ENCODE measurements at regions not wholly inside any gene's neighbourhood (a gene's known extent, or its start where the extent isn't known, plus 50 kb on each side); places are given as distances from the start of the nearest gene placed in this dataset.
"Not testable (repeated sequence)": the region's sequence is repeated elsewhere in the genome, so short reads cannot be mapped to it uniquely, and the experiment has no call there.

DNA sequence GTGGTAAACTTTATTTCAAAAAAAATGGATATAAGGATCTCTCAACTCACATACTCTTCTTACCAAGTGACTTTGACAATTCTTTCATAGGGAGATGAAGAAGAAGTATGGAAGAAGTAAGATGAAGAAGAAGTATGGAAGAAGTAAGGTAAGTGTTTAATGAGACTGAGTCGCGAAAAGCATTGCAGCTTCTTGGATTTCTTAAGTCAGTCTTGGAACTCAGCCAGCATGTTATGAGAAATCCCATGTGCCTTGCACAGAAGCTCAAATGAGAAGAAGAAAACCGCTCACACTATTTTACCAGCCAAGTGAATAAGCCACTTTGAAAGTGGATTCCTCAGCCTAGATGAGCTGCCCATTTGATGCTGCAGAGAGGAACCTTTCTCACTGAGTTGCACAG, 332.0 kb upstream of the CCDC179 start:
- Mint-ChIP-seq H3K36me3 (no peaks in the 10 kb centered on the region), H3K9me3 (no peaks in the 10 kb centered on the region), H3K27ac (no peak overlapping the region)
- no peak for ATAC-seq
- no peak for DNase-seq (ENCODE audit: low spot score in 2 of 2)

DNA sequence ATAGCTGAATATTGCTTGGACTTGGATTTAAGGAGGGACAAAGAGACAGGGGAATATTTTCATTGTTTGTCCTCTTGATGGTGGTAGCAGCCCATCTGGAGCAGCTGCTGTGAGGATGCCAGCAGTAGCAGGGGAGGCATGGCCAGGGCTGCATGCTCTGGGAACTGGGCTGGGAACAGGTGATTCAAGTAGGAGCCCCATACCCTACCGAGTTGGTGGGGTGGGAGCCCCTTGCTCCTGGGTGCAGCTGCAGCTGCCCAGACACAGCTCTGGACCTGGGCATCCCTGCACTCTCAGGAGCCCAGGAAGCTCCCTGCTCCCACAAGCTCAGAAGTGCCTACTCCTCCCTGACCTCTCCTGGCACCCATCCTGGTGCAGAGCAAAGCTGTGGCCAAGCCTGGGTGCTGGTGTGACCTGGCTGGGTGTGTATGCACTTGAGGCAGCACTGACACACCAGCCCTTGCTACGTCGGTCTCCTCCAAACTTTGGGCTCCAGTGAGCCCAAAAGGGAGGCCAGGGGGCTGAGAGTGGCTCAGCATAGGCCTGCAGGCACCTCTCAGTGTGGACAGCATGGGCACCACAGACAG, 341.8 kb upstream of the CCDC179 start:
- Mint-ChIP-seq H3K36me3 (peaks cover 5 to 16% of the 10 kb centered on the region in 2 donors), H3K27ac (no peak overlapping the region), H3K9me3 (peaks cover 11 to 16% of the 10 kb centered on the region in 2 donors)
- no peak for ATAC-seq
- DNase-seq (ENCODE audit: low spot score in 2 of 2), result no peak

DNA sequence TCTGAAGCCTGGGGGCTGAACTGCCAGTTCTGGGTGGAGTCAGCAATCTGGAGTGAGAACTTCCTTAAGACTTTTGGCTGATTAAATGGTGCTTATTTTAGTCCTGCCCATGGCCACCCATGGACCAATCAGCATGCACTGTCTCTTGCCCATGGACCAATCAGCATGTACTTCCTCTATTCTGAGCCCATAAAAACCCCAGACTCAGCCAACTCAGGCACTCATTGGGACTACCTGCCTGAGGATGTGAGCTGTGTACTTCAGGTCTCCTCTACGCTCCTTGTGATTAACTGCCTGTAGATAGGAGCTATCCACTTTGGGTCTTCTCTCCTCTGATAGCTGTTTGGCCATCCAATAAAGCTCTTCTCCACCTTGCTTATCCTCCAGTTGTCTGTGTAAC, 342.3 kb upstream of the CCDC179 start:
- Mint-ChIP-seq H3K36me3 (peaks cover 4 to 14% of the 10 kb centered on the region in 2 donors), H3K9me3 (peaks cover 9 to 14% of the 10 kb centered on the region in 2 donors)

DNA sequence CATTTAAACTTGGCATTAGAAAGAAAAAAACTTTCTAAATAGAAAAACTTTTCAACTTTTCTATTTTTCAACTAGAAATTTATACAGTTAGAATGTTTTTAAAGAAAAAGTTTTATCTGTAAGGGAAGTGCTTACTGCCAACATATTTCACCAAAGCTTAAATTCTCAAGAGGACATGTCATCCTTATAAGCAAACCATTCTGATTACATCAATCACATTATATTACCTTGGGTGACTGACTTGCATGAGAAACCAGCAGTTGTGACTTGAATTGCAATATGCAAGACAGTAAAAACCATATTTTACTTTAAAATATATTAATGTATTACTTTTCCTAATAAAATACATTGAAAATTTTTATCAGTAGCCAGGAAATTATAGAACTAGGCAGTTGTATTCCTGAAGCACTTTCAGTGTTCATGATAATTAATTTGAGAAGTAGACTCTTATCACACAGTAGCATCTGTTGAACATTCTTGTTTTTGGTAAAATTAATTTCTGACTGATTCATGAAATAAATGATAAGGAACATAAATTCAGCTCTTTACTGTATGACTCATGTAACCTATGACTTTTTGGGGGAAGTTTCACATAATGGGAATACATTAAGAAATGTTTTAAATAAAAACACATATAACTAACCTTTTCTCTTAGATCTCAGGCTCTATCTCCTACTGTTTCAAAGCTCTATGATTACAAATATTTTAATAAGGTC, 345.0 kb upstream of the CCDC179 start:
- ATAC-seq (no peak), DNase-seq (ENCODE audit: low spot score in 2 of 2) (no peak)
- peaks cover 5 to 6% of the 10 kb centered on the region in 2 donors for H3K9me3 Mint-ChIP-seq
- H3K36me3 Mint-ChIP-seq, result peaks cover 0 to 5% of the 10 kb centered on the region in 2 donors
- no peak overlapping the region for H3K27ac Mint-ChIP-seq

More for the DNA sequence above, 342.3 kb upstream of the CCDC179 start:
- ATAC-seq (no peak), DNase-seq (ENCODE audit: low spot score in 2 of 2) (no peak)
- H3K27ac Mint-ChIP-seq, result no peak overlapping the region

DNA sequence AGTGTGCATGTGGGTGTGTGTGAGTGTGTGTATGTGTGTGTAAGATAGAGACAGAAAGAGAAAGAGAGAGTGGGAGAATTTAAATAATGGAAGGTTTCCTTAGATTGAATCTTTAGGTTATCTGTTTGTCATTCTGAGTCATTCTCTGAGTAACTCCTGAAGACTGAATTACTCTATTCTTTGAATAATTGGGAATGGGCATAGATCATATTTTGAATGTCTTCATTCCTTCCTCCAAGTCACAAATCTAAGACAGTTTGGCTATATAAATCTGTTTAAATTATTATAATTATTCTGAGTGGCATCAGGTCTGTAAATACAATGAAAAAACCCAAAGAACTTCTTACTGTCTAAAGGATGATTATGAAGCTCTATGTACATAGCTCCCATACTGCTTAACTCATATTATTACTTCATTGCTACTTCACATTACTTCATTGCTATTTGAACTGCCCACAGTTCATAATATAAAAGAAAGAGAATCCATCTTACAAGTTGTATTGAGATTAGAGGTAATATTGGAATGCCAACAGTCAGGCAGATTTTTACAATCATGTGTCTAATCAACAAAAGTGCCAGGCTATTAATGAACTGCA, 346.6 kb upstream of the CCDC179 start:
- DNase-seq (ENCODE audit: low spot score in 2 of 2) (no peak), ATAC-seq (no peak)
- peaks cover 0 to 5% of the 10 kb centered on the region in 2 donors for H3K36me3 Mint-ChIP-seq
- H3K27ac Mint-ChIP-seq, result no peak overlapping the region
- H3K9me3 Mint-ChIP-seq, result peaks cover 5 to 6% of the 10 kb centered on the region in 2 donors

DNA sequence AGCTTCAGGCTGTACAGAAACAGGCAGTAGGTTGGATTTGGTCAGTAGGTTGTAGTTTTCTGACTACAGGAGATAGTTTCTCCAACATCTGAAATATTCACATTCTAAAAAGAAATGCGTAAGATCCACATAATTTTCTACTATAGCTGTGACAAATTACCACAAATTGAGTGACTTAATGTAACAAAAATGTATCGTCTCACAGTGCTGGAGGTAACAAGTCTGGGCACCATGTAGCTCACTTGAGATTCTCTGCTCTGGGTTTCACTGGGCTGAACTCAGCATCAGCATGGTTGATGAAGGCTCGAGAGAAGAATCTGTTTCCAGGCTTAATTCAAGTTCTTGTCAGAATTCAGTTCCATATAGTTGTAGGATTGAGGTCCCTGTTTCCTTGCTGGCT, 350.9 kb upstream of the CCDC179 start:
- no peak for ATAC-seq
- Mint-ChIP-seq H3K36me3 (no peaks in the 10 kb centered on the region), H3K9me3 (no peaks in the 10 kb centered on the region), H3K27ac (no peak overlapping the region)
- DNase-seq (ENCODE audit: low spot score in 2 of 2), result no peak

DNA sequence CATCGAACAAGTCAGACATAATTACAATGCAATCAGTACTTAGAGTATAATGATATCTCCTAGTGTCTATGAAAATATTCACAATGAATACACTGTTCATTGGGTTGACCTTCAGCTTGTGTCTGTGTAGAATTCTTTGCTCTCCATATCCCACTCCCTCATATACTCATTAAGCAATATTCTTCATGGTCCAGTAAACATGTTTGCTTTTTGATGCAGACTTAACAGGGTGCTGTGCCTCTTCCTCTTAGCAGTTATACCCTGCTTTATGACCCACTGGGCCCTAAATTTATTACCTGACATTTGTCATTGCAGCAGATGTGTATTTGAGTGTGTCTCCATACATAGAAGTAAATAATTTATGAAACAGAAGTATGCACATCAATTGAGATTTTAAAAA, 352.5 kb upstream of the CCDC179 start:
- Mint-ChIP-seq H3K27ac (no peak overlapping the region), H3K36me3 (peaks cover 7 to 10% of the 10 kb centered on the region in 2 donors), H3K9me3 (peaks cover 10% of the 10 kb centered on the region in 2 donors)
- no peak for DNase-seq (ENCODE audit: low spot score in 2 of 2)
- ATAC-seq, result no peak

DNA sequence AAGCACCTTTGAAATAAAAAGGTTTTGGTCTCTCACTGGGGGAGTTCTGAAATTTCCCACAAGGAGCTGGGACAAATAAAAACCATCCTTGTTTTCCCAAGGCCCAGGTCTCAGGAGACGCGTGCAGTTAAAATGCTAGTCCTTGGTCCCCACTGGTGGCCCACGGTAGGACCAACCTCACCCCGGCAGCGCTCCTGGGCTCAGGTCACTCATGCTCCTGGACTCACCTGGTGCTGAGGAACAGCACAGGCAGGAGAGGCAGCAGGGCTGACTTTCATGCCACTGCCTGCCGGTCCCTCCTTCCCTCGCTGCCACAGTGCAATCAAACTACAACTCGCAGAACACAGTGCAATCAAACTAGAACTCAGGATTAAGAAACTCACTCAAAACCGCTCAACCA, 356.8 kb upstream of the CCDC179 start:
- H3K36me3 Mint-ChIP-seq, result peaks cover 7 to 14% of the 10 kb centered on the region in 2 donors
- ATAC-seq (no peak), DNase-seq (ENCODE audit: low spot score in 2 of 2) (no peak)
- H3K27ac Mint-ChIP-seq, result no peak overlapping the region
- H3K9me3 Mint-ChIP-seq, result peaks cover 10 to 16% of the 10 kb centered on the region in 2 donors

DNA sequence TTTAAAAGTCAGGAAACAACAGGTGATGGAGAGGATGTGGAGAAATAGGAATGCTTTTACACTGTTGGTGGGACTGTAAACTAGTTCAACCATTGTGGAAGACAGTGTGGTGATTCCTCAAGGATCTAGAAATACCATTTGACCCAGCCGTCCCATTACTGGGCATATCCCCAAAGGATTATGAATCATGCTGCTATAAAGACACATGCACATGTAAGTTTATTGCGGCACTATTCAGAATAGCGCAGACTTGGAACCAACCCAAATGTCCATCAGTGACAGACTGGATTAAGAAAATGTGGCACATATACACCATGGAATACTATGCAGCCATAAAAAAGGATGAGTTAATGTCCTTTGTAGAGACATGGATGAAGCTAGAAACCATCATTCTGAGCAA, 359.8 kb upstream of the CCDC179 start:
- H3K9me3 Mint-ChIP-seq, result peaks cover 15 to 16% of the 10 kb centered on the region in 2 donors
- H3K36me3 Mint-ChIP-seq, result peaks cover 7 to 14% of the 10 kb centered on the region in 2 donors
- not testable (repeated sequence) for H3K27ac Mint-ChIP-seq; DNase-seq (ENCODE audit: low spot score in 2 of 2); ATAC-seq

DNA sequence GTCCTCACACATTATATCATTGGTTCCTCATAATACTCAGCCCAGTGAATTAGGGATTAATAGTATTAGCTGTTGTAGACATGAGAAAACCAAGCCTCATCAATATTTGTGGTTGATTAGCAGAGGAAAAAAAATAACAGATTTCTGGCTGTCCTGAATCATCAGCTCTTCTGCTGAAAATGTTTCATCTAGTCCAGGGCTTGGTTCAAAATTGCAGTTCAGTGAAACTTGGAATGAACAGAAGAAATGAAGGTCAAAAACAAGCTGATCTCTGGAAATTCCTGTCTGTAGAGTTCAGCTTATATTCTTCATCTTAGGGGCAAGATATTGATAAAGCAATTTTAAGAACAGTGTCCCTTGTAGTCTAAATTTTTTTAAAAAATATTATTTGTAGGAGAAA, 361.1 kb upstream of the CCDC179 start:
- ATAC-seq, result no peak
- peaks cover 15 to 16% of the 10 kb centered on the region in 2 donors for H3K9me3 Mint-ChIP-seq
- no peak overlapping the region for H3K27ac Mint-ChIP-seq
- DNase-seq (ENCODE audit: low spot score in 2 of 2), result no peak
- peaks cover 7 to 14% of the 10 kb centered on the region in 2 donors for H3K36me3 Mint-ChIP-seq

DNA sequence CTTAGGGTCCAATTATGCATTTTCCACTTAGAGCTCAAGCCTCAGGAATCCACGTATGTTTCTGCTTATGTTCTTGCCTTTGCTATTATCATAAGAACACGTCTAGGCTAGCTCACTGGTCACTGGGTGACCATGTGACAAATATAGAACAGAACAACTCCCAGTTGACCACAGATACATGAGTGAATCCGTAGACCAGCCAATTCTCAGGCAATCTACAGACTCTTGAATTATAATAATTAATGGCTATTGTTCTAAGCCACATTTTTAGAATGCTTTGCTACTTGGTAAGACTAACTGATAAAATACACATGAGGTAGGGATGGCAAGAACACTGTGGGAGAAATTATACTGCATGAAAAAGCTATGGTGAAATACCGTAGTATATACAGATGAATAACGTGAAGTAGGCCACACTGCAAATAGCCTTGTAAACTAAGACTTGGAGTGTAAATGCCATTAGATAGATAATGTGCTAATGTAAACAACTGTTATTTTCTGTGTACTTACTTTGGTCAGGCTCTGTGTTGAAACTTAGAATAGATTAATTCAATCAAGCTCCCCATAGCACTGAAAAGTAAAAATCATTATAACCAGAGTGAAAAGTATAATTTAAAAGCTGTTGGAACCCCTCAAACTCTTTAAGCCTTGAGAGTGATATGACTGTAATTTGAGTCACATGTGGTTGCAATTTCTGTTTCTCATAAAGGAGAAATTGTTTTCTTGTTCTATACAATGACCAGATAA, 366.2 kb upstream of the CCDC179 start:
- peaks cover 9 to 15% of the 10 kb centered on the region in 2 donors for H3K9me3 Mint-ChIP-seq
- DNase-seq (ENCODE audit: low spot score in 2 of 2), result no peak
- no peaks in the 10 kb centered on the region for H3K36me3 Mint-ChIP-seq
- ATAC-seq, result no peak
- H3K27ac Mint-ChIP-seq, result no peak overlapping the region

DNA sequence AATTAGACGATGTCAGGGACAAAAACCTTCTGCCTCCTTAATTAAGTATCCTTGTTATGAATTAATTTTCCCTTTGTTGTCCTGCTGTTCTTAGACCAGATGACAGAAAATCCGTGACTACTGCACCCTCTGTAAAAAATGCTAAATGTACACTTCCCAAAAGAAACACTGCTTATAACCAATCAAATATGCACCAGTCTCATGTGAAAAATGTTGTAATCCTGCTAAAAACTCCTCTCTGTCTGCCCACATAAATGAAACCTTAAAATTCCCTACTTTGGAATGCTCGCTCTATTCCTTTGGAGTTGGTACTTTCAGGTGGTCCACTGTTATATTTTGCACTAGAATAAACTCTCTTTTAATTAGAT, 366.8 kb upstream of the CCDC179 start:
- peaks cover 9 to 15% of the 10 kb centered on the region in 2 donors for H3K9me3 Mint-ChIP-seq
- no peaks in the 10 kb centered on the region for H3K36me3 Mint-ChIP-seq
- no peak for DNase-seq (ENCODE audit: low spot score in 2 of 2)
- ATAC-seq, result no peak
- H3K27ac Mint-ChIP-seq, result no peak overlapping the region

DNA sequence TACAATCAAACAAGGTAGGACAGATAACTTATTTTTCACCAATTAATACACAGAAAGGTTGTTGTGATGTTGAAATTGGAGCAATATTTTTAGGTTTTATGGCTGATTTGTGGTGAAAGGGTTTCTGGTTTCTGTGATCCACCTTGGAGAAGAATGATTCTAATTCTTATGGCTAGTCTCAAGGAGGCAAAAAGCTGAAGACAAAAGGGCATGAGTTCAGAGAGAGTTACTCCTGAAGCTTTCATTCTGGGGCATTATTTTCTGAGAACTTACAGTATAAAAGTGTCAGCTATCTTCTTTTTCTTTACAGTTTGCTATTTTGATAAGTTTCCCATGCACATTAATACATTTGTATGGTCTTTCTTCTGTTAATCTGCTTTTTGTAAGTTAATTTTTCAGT, 372.4 kb upstream of the CCDC179 start:
- Mint-ChIP-seq H3K9me3 (peaks cover 4 to 8% of the 10 kb centered on the region in 2 donors), H3K27ac (no peak overlapping the region), H3K36me3 (no peaks in the 10 kb centered on the region)
- DNase-seq (ENCODE audit: low spot score in 2 of 2), result no peak
- no peak for ATAC-seq

DNA sequence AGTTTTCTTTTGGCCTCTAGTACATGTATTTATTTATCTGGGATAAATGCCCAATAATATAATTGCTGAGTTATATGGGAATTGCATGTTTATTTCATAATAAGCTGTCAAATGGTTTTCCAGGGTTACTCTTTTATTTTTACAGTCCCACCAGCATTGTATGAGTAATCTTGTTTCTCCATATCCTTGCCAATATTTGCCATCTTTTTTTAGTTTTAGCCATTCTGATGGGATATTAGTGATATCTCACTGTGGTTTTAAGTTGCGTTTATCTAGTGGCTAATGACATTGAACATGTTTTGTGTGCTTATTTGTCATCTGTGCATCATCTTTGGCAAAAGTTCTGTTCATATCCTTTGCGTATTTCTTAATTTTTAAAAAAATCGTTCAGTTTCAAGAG, 372.8 kb upstream of the CCDC179 start:
- Mint-ChIP-seq H3K36me3 (no peaks in the 10 kb centered on the region), H3K9me3 (peaks cover 4 to 8% of the 10 kb centered on the region in 2 donors), H3K27ac (no peak overlapping the region)
- ATAC-seq (no peak), DNase-seq (ENCODE audit: low spot score in 2 of 2) (no peak)

DNA sequence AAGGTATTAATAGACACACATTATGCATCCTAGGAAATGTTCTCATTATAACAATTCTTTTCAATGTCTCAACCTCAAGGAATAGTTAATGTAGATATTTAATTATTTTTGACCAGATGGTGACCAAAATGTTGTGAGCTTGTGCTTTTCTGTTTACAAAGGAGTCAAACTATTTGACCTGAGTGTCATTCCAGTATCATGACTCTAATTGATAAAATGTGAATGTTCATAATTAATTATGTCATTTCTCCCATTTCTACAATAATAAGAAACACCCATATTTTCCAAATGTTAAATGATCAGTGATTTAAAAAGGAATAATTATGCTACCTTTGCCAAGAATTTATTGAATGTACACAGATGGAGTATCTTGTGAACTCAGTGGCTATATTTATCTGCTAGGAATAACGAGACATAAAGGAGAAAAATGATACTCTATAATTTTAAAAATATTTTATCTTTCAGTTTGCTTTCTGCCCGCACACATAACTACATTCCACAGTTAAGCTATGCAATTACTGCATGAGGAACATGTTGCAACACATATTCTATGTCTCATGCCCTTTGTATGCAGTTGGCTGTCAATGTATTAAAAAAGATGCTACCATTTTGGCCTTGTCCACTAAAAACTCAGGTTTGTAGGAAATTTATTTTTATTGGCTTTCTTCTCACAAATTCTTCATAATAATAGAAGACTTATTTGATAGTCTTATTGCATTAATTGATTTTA, 376.7 kb upstream of the CCDC179 start:
- H3K36me3 Mint-ChIP-seq, result no peaks in the 10 kb centered on the region
- ATAC-seq, result no peak
- no peaks in the 10 kb centered on the region for H3K9me3 Mint-ChIP-seq
- no peak overlapping the region for H3K27ac Mint-ChIP-seq
- no peak for DNase-seq (ENCODE audit: low spot score in 2 of 2)

DNA sequence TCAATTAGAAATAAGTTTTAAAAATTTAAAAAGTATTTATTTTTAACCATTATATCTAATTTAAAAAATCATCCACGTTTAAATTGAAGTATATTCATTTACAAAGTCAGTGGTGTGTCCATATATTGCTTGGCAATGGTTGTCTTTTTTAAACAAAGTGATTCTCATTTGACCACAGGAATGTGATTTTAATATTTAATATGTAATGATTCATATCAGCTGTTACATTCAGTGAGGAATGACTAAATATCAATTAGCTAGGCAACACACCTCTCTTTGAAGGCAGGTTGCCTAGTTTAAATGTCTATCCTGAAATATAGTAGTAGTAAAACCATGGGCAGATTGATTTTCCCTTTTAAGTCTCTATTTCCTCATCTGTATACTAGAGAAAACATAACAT, 392.2 kb upstream of the CCDC179 start:
- ATAC-seq (no peak), DNase-seq (ENCODE audit: low spot score in 2 of 2) (no peak)
- peaks cover 4% of the 10 kb centered on the region in 2 donors for H3K9me3 Mint-ChIP-seq
- no peaks in the 10 kb centered on the region for H3K36me3 Mint-ChIP-seq
- H3K27ac Mint-ChIP-seq, result no peak overlapping the region

DNA sequence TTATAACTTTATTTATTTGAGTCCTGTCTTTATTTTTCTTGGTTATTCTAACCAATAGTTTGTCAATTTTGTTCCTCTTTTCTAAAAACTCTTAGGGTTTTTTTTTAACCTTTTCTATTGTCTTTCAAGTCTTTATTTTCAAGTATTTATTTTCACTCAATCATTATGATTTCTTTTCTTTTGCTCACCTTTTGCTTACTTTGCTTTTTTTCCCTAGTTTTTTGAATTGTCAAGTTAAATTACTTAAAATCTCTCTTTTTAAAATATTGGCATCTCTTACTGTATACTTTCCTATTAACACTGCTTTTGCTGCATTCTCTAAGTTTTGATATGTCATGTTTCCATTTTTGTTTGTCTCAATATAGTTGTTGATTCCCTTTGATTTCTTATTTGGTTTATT, 396.8 kb upstream of the CCDC179 start:
- Mint-ChIP-seq H3K36me3 (no peaks in the 10 kb centered on the region), H3K27ac (no peak overlapping the region), H3K9me3 (no peaks in the 10 kb centered on the region)
- DNase-seq (ENCODE audit: low spot score in 2 of 2) (no peak), ATAC-seq (no peak)

Data from activated naive CD4-positive, alpha-beta T cell treated with anti-CD3 and anti-CD28 coated beads, Interleukin-2, amount 50 U/mL, for 72 hours (primary cell).